ENCODE measurements at regions not wholly inside any gene's neighbourhood (a gene's known extent, or its start where the extent isn't known, plus 50 kb on each side); places are given as distances from the start of the nearest gene placed in this dataset.
"Not testable (repeated sequence)": the region's sequence is repeated elsewhere in the genome, so short reads cannot be mapped to it uniquely, and the experiment has no call there.

- no peak for DNase-seq
Observed at GRCh38 chr2:13770279-13770678, 862.2 kb upstream of the LRATD1 start.

GRCh38 chr2:13779996-13780395 lies 852.5 kb upstream of the LRATD1 start:
- DNase-seq = no peak

- DNase-seq = no peak
Observed at GRCh38 chr2:13791019-13791547, 841.4 kb upstream of the LRATD1 start.

GRCh38 chr2:13806539-13806938 lies 826.0 kb upstream of the LRATD1 start:
- no peak for DNase-seq

- DNase-seq = no peak
Observed at GRCh38 chr2:13813236-13813635, 819.3 kb upstream of the LRATD1 start.

- no peak for DNase-seq
Observed at GRCh38 chr2:13818002-13818401, 814.5 kb upstream of the LRATD1 start.

GRCh38 chr2:13819896-13820295 lies 812.6 kb upstream of the LRATD1 start:
- no peak for DNase-seq

DNA sequence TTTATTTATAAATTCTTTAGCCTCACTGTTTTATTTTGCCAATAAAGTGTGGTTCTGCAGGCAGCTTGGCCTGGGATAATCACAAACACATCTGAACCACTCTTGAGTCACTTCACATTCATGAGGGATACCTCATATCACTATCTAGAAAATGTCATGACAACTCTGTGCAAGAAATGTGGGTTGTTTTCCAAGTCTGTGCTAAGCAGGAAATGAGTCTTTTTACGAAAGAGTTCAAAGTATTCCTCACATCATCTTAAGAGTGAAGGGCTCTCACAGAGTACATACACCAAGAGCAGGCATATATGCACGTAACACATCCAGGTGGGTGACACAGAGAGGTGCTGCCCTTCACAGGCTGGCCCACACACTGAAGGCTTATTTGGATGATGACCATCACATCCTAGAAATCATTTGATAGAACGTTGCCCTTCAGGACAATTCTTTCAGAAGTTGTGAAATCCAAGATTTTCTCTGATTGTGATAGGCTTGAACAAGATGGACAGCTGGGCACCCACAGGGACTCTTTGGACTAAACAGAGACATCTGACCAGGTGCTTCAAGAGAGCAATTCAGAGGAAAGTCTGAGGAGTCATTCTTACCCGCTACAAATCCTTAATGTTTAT lies 811.1 kb upstream of the LRATD1 start:
- DNase-seq = no peak

GRCh38 chr2:13822365-13822764 lies 810.2 kb upstream of the LRATD1 start:
- DNase-seq = no peak

DNA sequence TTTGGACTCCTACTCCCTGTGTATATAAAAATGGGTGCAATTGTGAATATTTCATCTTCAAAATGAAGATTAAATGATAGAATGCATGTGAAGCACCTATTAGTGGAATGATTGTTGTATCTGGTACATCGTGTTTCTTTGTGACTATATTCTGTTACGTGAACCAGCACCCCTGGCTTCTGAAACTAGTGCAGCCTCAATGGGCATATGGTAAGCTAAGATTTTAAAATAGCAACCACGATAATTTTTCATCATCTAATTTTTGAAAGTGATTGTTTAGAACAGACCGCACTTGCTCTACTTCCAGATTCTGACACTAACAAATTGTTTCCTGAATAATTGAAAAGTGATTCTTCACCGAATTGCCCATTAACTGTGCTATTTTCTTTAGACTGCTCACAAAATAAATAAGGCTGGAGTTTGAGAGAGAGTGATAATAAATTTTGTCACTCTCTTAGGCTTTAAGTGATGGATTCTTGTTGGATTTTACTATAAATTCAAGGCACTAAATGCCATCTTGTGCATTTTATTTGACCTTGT lies 806.1 kb upstream of the LRATD1 start:
- DNase-seq = no peak

GRCh38 chr2:13858626-13859025 lies 773.9 kb upstream of the LRATD1 start:
- no peak for DNase-seq

DNA sequence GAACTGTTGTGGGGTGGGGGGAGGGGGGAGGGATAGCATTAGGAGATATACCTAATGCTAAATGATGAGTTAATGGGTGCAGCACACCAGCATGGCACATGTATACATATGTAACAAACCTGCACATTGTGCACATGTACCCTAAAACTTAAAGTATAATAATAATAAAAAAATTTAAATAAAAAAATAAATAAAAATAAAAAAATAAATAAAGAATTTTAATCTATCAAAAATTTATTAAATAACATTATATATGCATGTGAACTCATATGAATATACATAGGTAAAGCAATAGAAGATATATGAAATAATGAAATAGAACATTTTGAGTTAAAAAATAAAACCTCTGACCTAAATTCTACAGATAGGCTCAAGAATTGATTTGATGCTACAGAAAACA lies 764.2 kb upstream of the LRATD1 start:
- DNase-seq = not testable (repeated sequence)

GRCh38 chr2:13876491-13877037 lies 756.0 kb upstream of the LRATD1 start:
- DNase-seq = no peak

- DNase-seq = no peak
Observed at GRCh38 chr2:13877571-13877970, 754.9 kb upstream of the LRATD1 start.

- DNase-seq = no peak
Observed at GRCh38 chr2:13884291-13884976, 748.1 kb upstream of the LRATD1 start.

DNA sequence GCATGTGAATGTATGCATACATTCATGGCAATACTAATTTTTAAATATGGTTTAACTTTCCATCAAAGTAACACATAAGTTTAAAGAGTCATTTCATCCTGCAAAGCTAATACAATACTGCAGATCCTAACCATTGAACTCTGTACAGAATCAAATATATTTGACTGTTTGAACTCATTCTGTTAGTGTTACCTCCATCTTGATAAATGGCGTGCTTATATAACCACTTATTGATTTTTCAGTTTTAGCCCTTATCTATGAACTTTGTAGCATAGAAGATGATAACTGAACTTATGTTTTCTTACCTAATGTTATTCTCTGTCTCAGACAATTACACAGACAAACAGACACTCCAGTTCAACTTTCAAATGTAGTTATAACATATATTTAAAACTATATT lies 731.0 kb upstream of the LRATD1 start:
- DNase-seq = no peak

DNA sequence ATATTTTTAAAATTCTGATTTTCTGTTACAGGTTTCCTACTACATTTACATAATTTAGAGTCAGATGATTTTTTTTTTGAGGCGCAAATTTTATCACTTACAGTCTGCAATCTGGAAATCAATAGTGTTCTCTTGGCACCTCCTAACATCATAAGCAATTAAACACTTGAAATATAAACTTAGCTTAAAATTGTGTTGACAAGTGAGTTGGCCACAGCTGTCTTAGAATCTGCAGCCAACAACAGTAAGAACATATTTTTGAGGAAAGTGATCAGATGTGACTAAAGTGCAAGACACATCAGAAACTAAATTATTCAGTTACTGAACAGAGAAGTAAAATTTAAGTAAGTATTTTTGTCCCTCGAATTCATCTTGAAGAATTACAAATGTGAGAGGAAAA lies 726.7 kb upstream of the LRATD1 start:
- DNase-seq = no peak

DNA sequence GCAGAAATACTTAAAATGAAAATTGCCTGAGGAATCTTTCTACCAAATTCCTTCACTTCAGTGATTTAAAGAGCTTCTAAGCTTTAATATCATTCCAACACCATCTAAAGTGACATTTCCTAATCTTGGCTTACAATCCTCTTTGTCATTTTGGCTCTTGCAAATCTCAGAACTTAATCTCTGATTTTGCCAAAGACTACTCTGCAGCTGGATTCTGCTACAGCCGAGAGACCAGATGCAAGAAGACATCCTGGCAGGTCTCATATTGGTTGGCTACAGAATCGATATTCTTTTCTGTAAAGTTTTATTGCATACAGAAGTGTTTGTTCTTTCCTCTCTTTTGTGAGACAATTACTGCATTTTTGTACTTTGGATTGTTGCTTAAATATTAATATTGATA lies 716.5 kb upstream of the LRATD1 start:
- no peak for DNase-seq

DNA sequence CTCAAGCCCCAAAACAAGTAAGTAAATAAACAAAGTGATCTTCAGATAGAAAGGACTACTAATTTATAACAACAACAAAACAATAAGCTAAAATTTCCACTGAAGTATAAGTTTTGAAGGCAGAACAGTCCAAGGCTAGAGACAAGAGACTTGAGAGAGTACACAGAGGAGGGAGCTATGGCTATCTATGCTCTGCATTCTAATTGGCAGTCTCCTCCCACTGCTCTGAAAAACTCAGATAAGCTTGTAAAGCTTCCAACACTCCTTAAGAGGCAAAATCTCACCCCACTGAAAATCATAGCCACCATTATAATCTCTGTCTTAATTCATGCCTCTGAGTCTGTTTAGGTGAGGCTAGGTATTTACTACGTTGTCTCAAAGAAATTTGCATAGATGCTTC lies 714.6 kb upstream of the LRATD1 start:
- DNase-seq = no peak

DNA sequence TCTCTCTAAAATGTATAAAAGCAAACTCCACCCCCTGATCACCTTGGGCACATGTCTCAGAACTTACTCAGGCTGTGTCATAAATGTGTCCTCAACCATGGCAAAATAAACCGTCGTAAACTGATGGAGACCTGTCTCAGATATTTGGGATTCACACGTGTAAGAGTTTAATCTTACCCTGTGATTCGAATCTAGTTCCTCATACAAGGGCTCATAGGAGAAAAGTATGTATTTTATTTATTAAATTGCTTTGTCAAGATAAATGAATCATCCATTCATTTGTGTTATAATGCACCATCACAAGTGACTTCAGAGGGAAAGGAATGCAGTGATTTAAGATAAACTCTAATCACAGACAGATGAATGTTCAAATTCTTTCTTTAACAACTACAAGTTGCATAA lies 712.5 kb upstream of the LRATD1 start:
- DNase-seq = no peak

DNA sequence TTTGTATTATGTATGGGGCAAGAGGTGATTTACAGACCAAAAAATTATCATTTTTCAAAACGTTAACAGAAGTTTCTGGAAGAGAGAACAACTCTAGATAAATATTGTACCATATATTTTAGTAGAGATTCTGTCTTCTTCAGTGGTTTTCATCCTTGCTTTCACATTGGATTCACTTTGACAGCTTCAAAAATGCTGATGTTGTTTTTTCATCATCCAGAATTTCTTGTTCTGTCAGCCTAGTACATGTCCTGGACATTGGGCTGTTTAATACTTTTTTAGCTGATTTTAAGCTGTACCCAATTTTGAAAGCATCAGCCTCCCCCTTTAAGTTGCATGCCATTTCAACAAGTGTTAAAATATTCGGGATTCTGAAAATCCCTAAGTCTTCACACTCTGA lies 711.3 kb upstream of the LRATD1 start:
- DNase-seq = no peak

DNA sequence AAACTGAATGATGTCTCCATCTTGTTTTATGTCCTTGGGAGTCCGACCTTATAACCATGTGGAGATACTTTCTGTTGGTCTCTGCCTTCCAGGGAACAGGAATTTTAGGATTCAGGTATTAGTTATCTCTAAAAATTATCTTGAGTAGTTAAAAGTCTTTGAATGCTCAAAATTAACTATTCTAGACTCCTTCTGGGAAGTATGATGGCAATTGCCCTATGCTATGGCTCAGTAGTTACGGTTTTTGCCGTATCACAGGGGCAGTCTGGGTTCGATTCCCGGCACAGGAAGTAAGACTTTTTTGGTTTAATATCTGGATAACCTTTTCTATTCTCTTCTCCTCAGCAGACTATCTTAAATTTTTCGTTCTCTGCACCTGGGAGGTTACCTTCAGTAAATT lies 708.7 kb upstream of the LRATD1 start:
- no peak for DNase-seq

DNA sequence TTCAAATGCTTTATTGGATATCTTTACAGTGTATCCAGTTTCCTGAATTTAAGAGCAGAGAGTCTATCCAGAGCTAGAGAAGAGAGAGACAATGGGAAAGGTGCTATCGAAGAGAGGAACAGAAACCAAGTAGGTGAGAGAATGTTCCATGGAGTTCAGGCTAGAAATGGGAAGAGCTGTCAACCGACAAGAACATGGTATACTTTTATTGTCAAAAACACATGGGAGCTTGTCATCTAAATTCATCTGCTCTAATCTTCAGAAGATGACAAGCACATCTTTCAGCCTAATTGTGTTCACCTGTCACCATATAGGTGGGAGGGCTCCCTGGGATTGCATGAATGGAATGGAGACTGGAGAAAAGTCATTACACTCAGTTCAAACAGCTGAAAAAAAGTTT lies 690.4 kb upstream of the LRATD1 start:
- DNase-seq = no peak

DNA sequence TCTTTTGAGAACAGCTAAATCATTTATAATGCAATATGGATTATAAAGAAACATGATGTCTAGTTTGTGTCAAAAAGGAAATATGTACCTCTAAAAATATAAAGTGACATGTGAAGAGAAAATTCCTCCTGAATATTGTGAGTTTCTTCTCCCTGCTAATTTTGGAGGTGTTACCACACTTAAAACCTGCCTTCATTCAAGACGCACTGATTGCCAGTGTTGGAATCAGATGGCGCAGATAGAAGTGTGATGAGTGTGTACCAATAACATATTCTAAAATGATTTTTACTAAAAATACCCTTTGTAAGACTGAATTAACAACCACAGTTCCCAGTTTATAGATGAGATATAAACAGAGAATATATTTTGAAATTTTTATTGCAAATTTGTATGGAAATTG lies 681.8 kb upstream of the LRATD1 start:
- DNase-seq = no peak
